ENCODE measurements at regions not wholly inside any gene's neighbourhood (a gene's known extent, or its start where the extent isn't known, plus 50 kb on each side); places are given as distances from the start of the nearest gene placed in this dataset.

GRCh38 chr6:105593805-105594671, 191.2 kb upstream of the PREP start:
- 51% methylated on average over 4 of the region's 4 CpGs for WGBS, 2 donors
- no peaks in the 10 kb centered on the region for H3K4me1 ChIP-seq
- TF ChIP-seq POLR2A (IDR thresholded peaks at IDR 0.05) (no peak), CTCF (IDR thresholded peaks at IDR 0.05) (no peak)
- no peak overlapping the region for H3K4me3 ChIP-seq
- no peaks in the 10 kb centered on the region for H3K36me3 ChIP-seq (replicated peaks in 1 of 2; ENCODE audit: insufficient read depth in 1 of 2, low read depth in 2 of 2)
- intact Hi-C loops (cut with DNase I), result no loop called here
- no peak overlapping the region for H3K27ac ChIP-seq
- ATAC-seq (no peak), DNase-seq (no peak)
- H3K27me3 ChIP-seq, result no peaks in the 10 kb centered on the region
- H3K9me3 ChIP-seq, result no peaks in the 10 kb centered on the region

DNA sequence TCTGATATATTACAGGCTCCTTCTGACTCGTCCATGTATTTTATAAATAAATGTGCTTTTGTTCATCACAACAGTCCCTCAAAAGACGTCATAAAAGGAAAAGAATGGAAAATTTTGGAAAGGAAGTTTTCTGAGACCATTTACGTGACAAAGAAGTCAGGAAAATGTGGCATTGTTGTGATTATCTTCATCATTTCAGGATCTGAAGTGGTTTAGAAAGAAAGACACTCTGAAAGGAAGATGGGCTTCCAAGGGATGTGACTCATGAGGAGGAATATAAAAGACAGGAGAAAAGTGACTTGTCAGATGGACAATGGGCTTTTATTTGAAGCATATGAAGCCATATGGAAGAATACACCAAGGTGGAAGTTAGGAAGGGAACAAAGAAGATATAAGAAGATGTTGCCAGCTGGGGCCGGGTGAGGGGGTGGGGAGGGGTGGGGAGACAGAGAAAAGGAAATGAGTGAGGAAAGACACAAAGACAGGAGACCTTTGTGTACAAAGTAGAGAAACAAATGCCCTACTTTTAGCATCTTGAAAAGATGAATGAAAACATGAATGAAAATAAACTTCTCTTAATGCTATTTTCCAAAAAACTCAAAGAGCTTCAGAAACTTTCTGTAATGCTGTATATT, 190.3 kb upstream of the PREP start:
- no peak overlapping the region for H3K27ac ChIP-seq
- TF ChIP-seq CTCF (IDR thresholded peaks at IDR 0.05) (no peak), POLR2A (IDR thresholded peaks at IDR 0.05) (no peak)
- intact Hi-C loops (cut with DNase I), result no loop called here
- H3K36me3 ChIP-seq (replicated peaks in 1 of 2; ENCODE audit: insufficient read depth in 1 of 2, low read depth in 2 of 2), result no peaks in the 10 kb centered on the region
- no peaks in the 10 kb centered on the region for H3K9me3 ChIP-seq
- no peaks in the 10 kb centered on the region for H3K4me1 ChIP-seq
- WGBS, 2 donors, result 49 to 52% methylated on average over 4 of the region's 4 CpGs
- H3K27me3 ChIP-seq, result no peaks in the 10 kb centered on the region
- H3K4me3 ChIP-seq, result no peak overlapping the region
- ATAC-seq (no peak), DNase-seq (no peak)

GRCh38 chr6:105592329-105592728, 189.4 kb upstream of the PREP start:
- intact Hi-C loops (cut with DNase I), result no loop called here
- DNase-seq (no peak), ATAC-seq (no peak)
- TF ChIP-seq POLR2A (IDR thresholded peaks at IDR 0.05) (no peak), CTCF (IDR thresholded peaks at IDR 0.05) (no peak)
- no peaks in the 10 kb centered on the region for H3K27me3 ChIP-seq
- no peak overlapping the region for H3K4me3 ChIP-seq
- no peak overlapping the region for H3K27ac ChIP-seq
- no peaks in the 10 kb centered on the region for H3K9me3 ChIP-seq
- no peaks in the 10 kb centered on the region for H3K36me3 ChIP-seq (replicated peaks in 1 of 2; ENCODE audit: insufficient read depth in 1 of 2, low read depth in 2 of 2)
- H3K4me1 ChIP-seq, result no peaks in the 10 kb centered on the region
- WGBS, 2 donors, result 80 to 90% methylated on average over 2 of the region's 2 CpGs

DNA sequence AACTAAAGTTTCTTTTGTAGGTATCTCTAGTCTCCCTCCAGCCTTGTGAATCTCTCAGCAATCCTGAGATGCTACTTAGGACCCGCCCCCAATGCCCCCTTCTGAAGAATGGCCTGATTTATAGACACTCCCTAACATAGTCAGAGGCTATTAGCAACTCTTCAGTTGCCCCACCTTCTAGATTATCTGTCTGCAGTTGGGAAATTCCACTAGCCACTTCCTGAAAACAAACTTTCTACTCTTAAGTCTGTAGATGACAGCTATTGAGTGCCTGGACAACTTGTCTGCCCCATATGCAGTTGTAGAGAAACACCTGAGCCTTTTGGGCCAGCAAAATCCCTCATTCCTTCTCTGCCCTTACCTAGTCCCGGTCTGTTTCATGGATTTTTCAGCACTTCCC, 188.2 kb upstream of the PREP start:
- ATAC-seq, result no peak
- DNase-seq, result no peak

More for the DNA sequence above, 188.2 kb upstream of the PREP start:
- Histone ChIP-seq H3K4me1 (no peaks in the 10 kb centered on the region), H3K27me3 (no peaks in the 10 kb centered on the region), H3K4me3 (no peak overlapping the region), H3K36me3 (replicated peaks in 1 of 2; ENCODE audit: insufficient read depth in 1 of 2, low read depth in 2 of 2) (no peaks in the 10 kb centered on the region), H3K27ac (no peak overlapping the region), H3K9me3 (no peaks in the 10 kb centered on the region)
- TF ChIP-seq POLR2A (IDR thresholded peaks at IDR 0.05), result no peak
- no peak for TF ChIP-seq CTCF (IDR thresholded peaks at IDR 0.05)
- intact Hi-C loops (cut with DNase I), result no loop called here
- WGBS, 2 donors, result 73 to 74% methylated on average over 2 of the region's 2 CpGs

All from body of pancreas (tissue), 4 donors.